Activated B cell treated with CpG ODN at 0.5 μM for 24 hours (primary cell): ENCODE measurements at regions not wholly inside any gene's neighbourhood (a gene's known extent, or its start where the extent isn't known, plus 50 kb on each side); places are given as distances from the start of the nearest gene placed in this dataset.

ENCODE experiments used
- ATAC-seq: fragments of 200-7000 bp; cut with Tn5 transposase; one replicate; pipeline ENCODE4 v1.10.0; 2021; ENCODE audit warnings: low read depth, mild to moderate bottlenecking, moderate library complexity
- CTCF ChIA-PET: fragments of 350-600 bp; sonication (Branson Sonifier 250); formaldehyde crosslinking; loops from one replicate; lab custom pipeline; 2021; ENCODE audit warnings: antibody characterized with exemption; lab: Charles Lee
- POLR2A ChIA-PET: fragments of 350-600 bp; sonication (Branson Sonifier 250); formaldehyde crosslinking; loops from one replicate; lab custom pipeline; 2021; ENCODE audit warnings: antibody characterized with exemption; lab: Charles Lee
- DNase-seq: peaks from one replicate; pipeline ENCODE4 v3.0.0; 2022
- H3K27ac Mint-ChIP-seq: one replicate; pipeline ENCODE4 v1.8.0; 2020; ENCODE audit warnings: mixed read lengths
- H3K27me3 Mint-ChIP-seq: one replicate; pipeline ENCODE4 v1.8.0; 2021; ENCODE audit warnings: mixed read lengths
- H3K36me3 Mint-ChIP-seq: one replicate; pipeline ENCODE4 v1.8.0; 2021; ENCODE audit warnings: low read depth, mixed read lengths
- H3K4me1 Mint-ChIP-seq: one replicate; pipeline ENCODE4 v1.8.0; 2021; ENCODE audit warnings: mixed read lengths
- H3K4me3 Mint-ChIP-seq: one replicate; pipeline ENCODE4 v1.8.0; 2020; ENCODE audit warnings: mild to moderate bottlenecking, mixed read lengths
- H3K9me3 Mint-ChIP-seq: one replicate; pipeline ENCODE4 v1.8.0; 2020; ENCODE audit warnings: mixed read lengths
- intact Hi-C: fragments of 100-400 bp; cut with micrococcal nuclease; formaldehyde crosslinking; loops from one replicate; pipeline ENCODE4 v1.15.1; 2024
- TF ChIP-seq, protein P1 (sequence below): fragments of 200-600 bp; IDR thresholded peaks from one replicate; pipeline ENCODE4 v1.8.0; 2022; ENCODE audit warnings: antibody characterized with exemption, mild to moderate bottlenecking

DNA sequence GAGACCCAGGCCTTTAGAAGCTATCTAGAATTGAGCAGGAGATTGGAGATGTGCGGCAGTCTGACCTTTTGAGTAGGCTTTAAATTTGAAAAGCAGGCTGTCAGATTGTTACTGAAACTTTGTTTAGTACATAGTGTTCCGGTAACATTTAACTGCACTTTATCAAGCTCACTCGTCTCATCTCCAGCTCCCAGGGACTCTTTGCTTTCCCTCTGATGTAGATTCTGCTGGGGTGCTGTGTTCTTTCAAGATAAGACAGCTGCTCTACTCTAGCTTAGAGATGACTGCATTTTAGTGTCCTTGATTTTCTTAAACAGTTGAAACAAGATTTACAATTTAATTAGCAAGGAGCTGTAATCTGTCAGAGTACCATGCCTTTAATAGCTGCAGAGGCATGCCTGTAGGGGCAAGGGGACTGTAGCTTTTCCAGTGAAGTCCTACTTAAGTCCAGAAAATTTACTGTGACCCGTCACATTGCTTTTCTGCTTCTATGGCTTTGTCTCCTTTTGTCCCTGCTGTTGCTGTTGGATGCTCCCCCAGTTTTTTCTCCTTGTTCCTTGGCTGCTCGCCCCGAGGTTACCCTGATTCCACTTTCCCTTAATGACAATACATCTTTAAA, 56.4 kb upstream of the MTPN start:
- intact Hi-C loops = no loop called here
- no peak for ATAC-seq
- TF ChIP-seq, protein P1, sequence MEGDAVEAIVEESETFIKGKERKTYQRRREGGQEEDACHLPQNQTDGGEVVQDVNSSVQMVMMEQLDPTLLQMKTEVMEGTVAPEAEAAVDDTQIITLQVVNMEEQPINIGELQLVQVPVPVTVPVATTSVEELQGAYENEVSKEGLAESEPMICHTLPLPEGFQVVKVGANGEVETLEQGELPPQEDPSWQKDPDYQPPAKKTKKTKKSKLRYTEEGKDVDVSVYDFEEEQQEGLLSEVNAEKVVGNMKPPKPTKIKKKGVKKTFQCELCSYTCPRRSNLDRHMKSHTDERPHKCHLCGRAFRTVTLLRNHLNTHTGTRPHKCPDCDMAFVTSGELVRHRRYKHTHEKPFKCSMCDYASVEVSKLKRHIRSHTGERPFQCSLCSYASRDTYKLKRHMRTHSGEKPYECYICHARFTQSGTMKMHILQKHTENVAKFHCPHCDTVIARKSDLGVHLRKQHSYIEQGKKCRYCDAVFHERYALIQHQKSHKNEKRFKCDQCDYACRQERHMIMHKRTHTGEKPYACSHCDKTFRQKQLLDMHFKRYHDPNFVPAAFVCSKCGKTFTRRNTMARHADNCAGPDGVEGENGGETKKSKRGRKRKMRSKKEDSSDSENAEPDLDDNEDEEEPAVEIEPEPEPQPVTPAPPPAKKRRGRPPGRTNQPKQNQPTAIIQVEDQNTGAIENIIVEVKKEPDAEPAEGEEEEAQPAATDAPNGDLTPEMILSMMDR = no peak
- Mint-ChIP-seq H3K36me3 (no peaks in the 10 kb centered on the region), H3K9me3 (no peaks in the 10 kb centered on the region), H3K27me3 (no peaks in the 10 kb centered on the region), H3K27ac (no peak overlapping the region), H3K4me1 (no peaks in the 10 kb centered on the region), H3K4me3 (no peak overlapping the region)
- DNase-seq = no peak
- CTCF ChIA-PET = no interaction called here
- POLR2A ChIA-PET = no interaction called here

DNA sequence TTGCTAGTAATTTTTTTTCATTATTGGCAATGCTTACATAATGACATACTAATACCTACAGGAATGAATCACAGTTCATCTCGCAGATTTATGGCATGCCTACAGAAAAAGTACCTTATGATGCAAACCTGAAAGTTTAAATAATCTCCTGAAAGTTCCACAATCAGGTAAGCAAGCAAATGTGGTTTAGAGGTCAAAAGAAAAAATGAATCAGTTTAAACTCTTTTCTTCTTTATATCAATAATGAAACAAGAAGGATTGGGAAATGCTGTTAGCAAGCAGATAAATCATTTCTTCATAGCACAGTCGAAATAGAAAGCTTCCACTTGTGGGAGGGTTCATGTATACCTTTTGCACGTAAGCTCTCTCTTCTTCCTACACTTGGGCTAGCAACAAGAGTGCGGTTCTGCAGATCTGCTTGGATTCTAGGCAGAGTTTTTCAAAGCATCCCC, 53.7 kb upstream of the MTPN start:
- Mint-ChIP-seq H3K4me3 (no peak overlapping the region), H3K27ac (no peak overlapping the region), H3K27me3 (no peaks in the 10 kb centered on the region), H3K9me3 (no peaks in the 10 kb centered on the region), H3K4me1 (no peaks in the 10 kb centered on the region), H3K36me3 (no peaks in the 10 kb centered on the region)
- TF ChIP-seq, protein P1 = no peak
- CTCF ChIA-PET = no interaction called here
- POLR2A ChIA-PET = no interaction called here
- no peak for ATAC-seq
- no peak for DNase-seq
- intact Hi-C loops = no loop called here

DNA sequence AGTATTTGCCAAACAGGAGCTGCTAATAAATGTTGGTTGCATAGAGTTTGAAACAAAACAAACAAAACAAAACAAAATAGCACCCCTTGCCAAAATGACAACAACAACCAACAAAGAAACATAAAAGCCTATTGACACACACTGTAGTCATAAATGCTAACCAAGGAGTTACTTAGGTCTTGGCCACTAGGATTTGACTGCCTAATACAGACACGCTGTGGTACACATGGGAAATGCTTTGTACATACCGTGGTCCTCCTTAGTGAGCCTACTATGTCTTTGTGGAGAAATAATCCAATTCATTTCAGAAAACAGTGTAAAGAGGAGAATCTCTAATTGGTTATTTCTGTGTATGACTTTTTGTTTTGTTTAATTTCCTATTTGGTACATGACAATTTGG, 53.2 kb upstream of the MTPN start:
- no peak overlapping the region for H3K27ac Mint-ChIP-seq
- H3K9me3 Mint-ChIP-seq = no peaks in the 10 kb centered on the region
- ATAC-seq = no peak
- no peaks in the 10 kb centered on the region for H3K36me3 Mint-ChIP-seq
- no peaks in the 10 kb centered on the region for H3K4me1 Mint-ChIP-seq
- H3K4me3 Mint-ChIP-seq = no peak overlapping the region
- intact Hi-C loops = no loop called here
- H3K27me3 Mint-ChIP-seq = no peaks in the 10 kb centered on the region
- POLR2A ChIA-PET = no interaction called here
- DNase-seq = no peak
- CTCF ChIA-PET = no interaction called here
- TF ChIP-seq, protein P1 = no peak

DNA sequence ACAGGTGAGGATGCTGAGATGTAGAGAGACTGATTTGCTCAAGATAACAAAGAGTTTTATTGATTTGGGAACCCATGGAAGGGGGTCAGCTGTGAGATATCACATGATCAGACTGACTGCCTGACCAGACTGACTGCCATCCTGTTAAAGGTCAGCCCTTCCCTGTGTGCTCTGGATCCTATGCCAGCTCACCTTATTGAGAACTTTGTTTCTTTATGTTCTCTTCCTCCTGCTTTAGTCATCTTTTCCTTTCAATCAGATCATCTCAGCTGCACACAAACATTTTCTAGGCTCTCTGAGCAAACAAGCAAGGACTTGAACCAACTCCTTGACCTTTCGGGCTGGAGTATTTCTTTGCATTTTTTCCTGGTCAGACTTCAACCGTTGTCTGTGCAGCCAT, 50.0 kb upstream of the MTPN start:
- ChIA-PET POLR2A (no interaction called here), CTCF (no interaction called here)
- Mint-ChIP-seq H3K4me3 (no peak overlapping the region), H3K36me3 (no peaks in the 10 kb centered on the region), H3K27ac (no peak overlapping the region), H3K4me1 (peaks cover 9% of the 10 kb centered on the region), H3K27me3 (no peaks in the 10 kb centered on the region), H3K9me3 (no peaks in the 10 kb centered on the region)
- TF ChIP-seq, protein P1 = no peak
- no peak for ATAC-seq
- DNase-seq = no peak
- intact Hi-C loops = no loop called here
